Stimulated activated CD4-positive, alpha-beta T cell treated with anti-CD3 and anti-CD28 coated beads, Interleukin-2, amount 100 ng/mL, for 24 hours (primary cell): ENCODE measurements at regions not wholly inside any gene's neighbourhood (a gene's known extent, or its start where the extent isn't known, plus 50 kb on each side); places are given as distances from the start of the nearest gene placed in this dataset.
A peak's percentile ranks its signal among the peaks of the same experiment; 100 is the strongest.
"Not testable (repeated sequence)": the region's sequence is repeated elsewhere in the genome, so short reads cannot be mapped to it uniquely, and the experiment has no call there.

Source experiments
- DNase-seq, 2 donors: peaks; one replicate each; pipeline ENCODE4 v3.0.0-alpha.2; 2020

DNA sequence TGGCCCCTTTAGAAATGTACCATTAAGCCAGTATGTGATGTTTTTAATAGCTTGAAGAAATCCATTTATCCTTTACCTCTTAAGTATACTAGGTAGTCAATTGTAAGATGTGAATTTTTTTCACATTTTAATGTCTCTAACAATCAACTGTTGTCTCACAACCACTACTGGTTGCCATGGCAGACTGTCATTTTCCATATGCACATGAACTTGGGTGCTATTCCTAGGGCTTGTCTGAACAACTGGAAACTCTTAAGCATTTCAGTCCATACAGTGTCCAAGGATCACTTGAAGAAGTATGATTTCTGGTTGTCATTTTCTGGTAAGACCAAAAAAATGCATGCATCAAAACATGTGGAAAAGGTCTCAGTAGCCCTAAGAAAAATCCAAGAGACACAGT lies 315.1 kb downstream of the HHIPL2 start:
- no peak for DNase-seq

- no peak for DNase-seq
Measured at GRCh38 chr1:222229672-222230312, 318.1 kb downstream of the HHIPL2 start.

GRCh38 chr1:222225316-222225691 lies 322.6 kb downstream of the HHIPL2 start:
- DNase-seq: no peak

GRCh38 chr1:222224636-222225315 lies 323.1 kb downstream of the HHIPL2 start:
- no peak for DNase-seq

DNA sequence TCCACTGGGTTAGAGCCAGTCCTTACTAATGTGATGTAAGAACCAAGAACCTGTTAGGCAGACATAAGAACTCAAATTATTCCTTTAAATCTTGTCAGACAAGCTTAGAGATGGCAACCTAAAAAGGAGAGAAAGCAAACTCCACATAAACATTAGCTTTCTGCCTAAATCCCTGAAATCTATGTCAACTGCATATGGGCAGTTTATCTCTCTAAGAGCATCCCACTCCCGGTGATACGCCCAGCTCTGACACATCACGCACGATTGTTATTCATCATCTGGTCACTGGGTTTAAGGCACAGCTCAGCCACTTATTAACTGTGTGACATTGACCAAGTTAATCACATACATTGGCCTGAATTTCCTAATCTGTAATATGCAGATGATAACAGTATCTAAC lies 323.7 kb downstream of the HHIPL2 start:
- DNase-seq: no peak

DNA sequence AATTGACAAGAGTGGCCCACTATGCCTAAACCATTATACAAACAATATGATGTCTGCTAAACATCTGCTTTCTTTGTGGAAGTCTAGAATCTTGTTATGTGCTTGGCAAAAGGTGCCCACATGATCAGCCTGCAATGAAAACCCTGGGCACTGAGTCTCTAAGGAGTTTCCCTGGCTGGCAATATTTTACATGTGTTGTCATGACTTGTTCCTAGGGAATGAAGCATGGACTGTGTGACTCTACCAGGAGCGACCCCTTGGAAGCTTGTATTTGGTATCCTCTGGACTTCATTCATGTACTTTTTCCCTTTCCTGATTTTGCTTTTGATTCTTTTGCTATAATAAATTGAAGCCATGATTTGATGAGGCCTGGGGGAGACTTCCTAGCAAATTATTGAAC lies 324.9 kb downstream of the HHIPL2 start:
- DNase-seq: no peak

GRCh38 chr1:222216255-222216754 lies 331.6 kb downstream of the HHIPL2 start:
- DNase-seq: no peak

- DNase-seq: no peak
Measured at GRCh38 chr1:222210776-222211175, 337.1 kb downstream of the HHIPL2 start.

DNA sequence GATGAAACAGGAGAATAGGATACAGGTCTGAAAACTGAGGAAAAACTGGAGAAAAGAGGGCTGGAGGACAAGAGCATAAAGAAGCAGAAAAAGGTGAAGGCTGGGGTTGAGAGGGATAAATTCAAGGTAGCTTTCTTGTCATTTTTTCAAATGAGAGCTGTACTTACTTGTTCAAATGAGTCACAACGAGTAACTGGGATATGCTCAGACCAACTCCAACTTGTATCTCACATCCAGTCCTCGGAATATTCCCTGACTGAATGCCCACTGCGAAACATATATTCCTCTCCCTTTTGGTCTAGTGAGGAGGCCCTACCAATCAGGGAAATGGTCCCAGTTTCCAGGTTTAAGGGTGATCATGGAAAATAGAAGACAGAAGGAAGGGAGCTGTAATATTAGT lies 343.4 kb downstream of the HHIPL2 start:
- no peak for DNase-seq

- DNase-seq: no peak
Measured at GRCh38 chr1:222202831-222203230, 345.1 kb downstream of the HHIPL2 start.

DNA sequence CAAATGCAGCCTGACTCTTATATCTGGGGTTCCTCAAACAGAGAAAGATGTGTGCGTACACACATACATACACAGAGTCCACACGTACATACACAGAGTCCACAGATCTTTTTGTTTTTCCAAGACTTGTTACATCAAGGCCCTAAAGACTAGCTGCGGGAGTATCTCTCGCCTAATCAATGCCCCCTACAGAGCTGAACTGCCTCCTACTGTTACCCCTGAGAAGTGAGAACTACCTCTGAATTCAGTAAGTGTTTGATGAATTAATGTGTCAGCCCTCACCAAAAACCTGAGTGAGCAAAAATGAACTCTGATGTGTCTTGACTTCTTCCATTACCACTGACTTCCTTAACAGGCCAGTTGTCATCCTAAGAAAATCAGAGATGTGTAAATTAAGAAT lies 351.2 kb downstream of the HHIPL2 start:
- no peak for DNase-seq

DNA sequence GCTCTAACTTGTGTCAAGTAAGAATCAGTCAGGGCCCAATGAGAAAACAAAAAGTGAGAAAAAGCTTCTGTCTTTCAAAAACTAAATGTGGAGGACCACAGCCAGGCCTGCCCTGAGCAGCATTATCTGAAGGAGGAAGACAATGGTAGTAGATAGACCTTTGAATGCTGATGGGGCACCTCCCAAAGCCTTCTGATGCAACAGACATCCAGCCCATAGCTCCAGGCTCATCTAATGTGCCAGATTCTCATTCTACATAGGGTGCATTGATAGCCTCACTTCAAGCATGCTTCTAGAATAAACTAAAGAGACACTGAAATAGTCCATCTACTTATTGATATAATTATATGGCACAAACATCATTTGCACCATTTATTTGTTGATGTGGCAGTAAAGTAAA lies 351.6 kb downstream of the HHIPL2 start:
- no peak for DNase-seq

- no peak for DNase-seq
Measured at GRCh38 chr1:222195857-222196256, 352.0 kb downstream of the HHIPL2 start.

DNA sequence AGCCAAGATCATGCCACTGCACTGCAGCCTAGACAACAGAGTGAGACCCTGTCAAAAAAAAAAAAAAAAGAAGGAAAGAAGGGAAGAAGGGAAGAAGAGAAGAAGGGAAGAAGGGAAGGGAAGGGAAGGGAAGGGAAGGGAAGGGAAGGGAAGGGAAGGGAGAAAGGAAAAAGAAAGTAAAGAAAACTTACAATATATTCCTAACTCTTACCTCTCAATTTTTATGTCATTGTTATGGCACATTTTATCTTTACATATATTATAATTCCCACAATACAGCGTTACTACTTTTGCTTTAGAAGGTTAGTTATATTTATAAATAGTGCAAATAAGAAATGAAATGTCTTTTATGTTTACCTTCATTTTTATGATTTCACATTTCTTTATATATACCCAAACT lies 358.7 kb downstream of the HHIPL2 start:
- DNase-seq: no peak

- no peak for DNase-seq
Measured at GRCh38 chr1:222187566-222188332, 360.2 kb downstream of the HHIPL2 start.

GRCh38 chr1:222182641-222183040 lies 365.3 kb downstream of the HHIPL2 start:
- DNase-seq: no peak

GRCh38 chr1:222181191-222181590 lies 366.7 kb downstream of the HHIPL2 start:
- no peak for DNase-seq

DNA sequence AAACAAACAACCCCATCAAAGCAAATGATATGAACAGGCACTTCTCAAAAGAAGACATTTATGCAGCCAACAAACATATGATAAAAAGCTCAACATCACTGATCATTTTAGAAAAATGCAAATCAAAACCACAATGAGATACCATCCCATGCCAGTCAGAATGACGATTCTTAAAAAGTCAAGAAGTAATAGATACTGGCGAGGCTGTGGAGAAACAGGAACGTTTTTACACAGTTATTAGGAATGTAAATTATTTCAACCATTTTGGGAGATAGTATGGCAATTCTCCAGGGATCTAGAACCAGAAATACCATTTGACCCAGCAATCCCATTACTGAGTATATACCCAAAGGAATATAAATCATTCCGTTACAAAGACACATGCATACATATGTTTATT lies 370.4 kb downstream of the HHIPL2 start:
- DNase-seq: not testable (repeated sequence)

DNA sequence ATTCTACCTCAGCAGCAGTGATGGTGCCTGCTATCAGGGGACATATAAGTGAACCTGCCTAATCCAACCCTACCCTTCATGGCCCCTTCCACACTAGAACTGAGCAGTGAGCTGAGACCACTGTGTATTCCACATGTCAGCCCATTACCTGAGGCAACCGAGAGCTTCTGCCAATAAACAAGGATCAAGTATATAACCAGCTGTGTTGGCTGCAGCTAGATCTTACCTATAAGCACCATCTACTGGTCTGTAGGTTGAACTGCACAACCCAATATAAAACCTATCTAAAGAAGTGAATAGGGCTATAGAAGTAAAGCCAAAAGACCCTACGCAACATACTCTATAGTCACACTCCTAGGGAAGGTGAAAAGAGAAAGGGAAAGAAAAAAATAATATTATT lies 376.9 kb downstream of the HHIPL2 start:
- no peak for DNase-seq

GRCh38 chr1:222168621-222169020 lies 379.3 kb downstream of the HHIPL2 start:
- no peak for DNase-seq

GRCh38 chr1:222167896-222168295 lies 380.0 kb downstream of the HHIPL2 start:
- no peak for DNase-seq

- peak in 1 of 2 donors; percentile 21 for DNase-seq
Measured at GRCh38 chr1:222167111-222167510, 380.8 kb downstream of the HHIPL2 start.

- no peak for DNase-seq
Measured at GRCh38 chr1:222165629-222166028, 382.3 kb downstream of the HHIPL2 start.

GRCh38 chr1:222163895-222164294 lies 384.0 kb downstream of the HHIPL2 start:
- no peak for DNase-seq
